GM21390 (cell line): ENCODE measurements at regions not wholly inside any gene's neighbourhood (a gene's known extent, or its start where the extent isn't known, plus 50 kb on each side); places are given as distances from the start of the nearest gene placed in this dataset.

Experiments
- ATAC-seq: cut with Tn5 transposase; IDR thresholded peaks from one replicate; pipeline ENCODE4 v1.9.1; 2021; ENCODE audit not compliant: unreplicated experiment

GRCh38 chr3:29227307-29227706 lies 53.6 kb upstream of the RBMS3 start:
- no peak for ATAC-seq
